IMR-90 (cell line): ENCODE measurements at regions not wholly inside any gene's neighbourhood (a gene's known extent, or its start where the extent isn't known, plus 50 kb on each side); places are given as distances from the start of the nearest gene placed in this dataset.
"Not testable (repeated sequence)": the region's sequence is repeated elsewhere in the genome, so short reads cannot be mapped to it uniquely, and the experiment has no call there.

Source experiments
- ATAC-seq: fragments of 200-7000 bp; cut with Tn5 transposase; 2 replicates; pipeline ENCODE4 v1.9.1; 2020; ENCODE audit warnings: low read depth, mild to moderate bottlenecking, moderate library complexity
- BruUV-seq: library from RNA; stranded (reverse); fragments of 400-500 nt; replicated peaks from 2 replicates; lab custom pipeline; 2021; lab: Mats Ljungman, UMichigan
- CTCF ChIA-PET: fragments of 300-600 bp; formaldehyde crosslinking; extraction: SDS; loops from one replicate; lab custom pipeline; 2021; ENCODE audit warnings: antibody characterized with exemption; lab: Yijun Ruan, JAX
- POLR2A ChIA-PET: fragments of 300-600 bp; sonication (Branson Sonifier 250); formaldehyde crosslinking; loops from one replicate; lab custom pipeline; 2022; ENCODE audit warnings: antibody characterized with exemption; ENCODE audit not compliant: unreplicated experiment; lab: Charles Lee
- DNase-seq: peaks from one replicate; pipeline ENCODE4 v3.0.0; 2013
- H2AFZ ChIP-seq: replicated peaks from 2 replicates; pipeline ENCODE3; 2013; ENCODE audit warnings: low read length, mild to moderate bottlenecking; ENCODE audit not compliant: poor library complexity
- H2AK5ac ChIP-seq: 2 replicates; pipeline ENCODE4 v1.6.1; 2013; ENCODE audit warnings: low read depth, low read length, inconsistent platforms
- H2AK9ac ChIP-seq: replicated peaks from 2 replicates; pipeline ENCODE3; 2013; ENCODE audit warnings: mild to moderate bottlenecking, low read depth, low read length, moderate library complexity; ENCODE audit not compliant: poor library complexity
- H2BK120ac ChIP-seq: 2 replicates; pipeline ENCODE4 v1.6.1; 2013; ENCODE audit warnings: low read depth, low read length, inconsistent platforms
- H2BK15ac ChIP-seq: 3 replicates; pipeline ENCODE4 v1.6.1; 2013; ENCODE audit warnings: low read depth, low read length, inconsistent platforms
- H2BK20ac ChIP-seq: 2 replicates; pipeline ENCODE4 v1.6.1; 2013; ENCODE audit warnings: low read depth, mild to moderate bottlenecking, inconsistent platforms, low read length, moderate library complexity
- H2BK5ac ChIP-seq: 2 replicates; pipeline ENCODE4 v1.6.1; 2013; ENCODE audit warnings: mild to moderate bottlenecking, low read depth, low read length, inconsistent platforms; ENCODE audit not compliant: poor library complexity, severe bottlenecking
- H3K14ac ChIP-seq: replicated peaks from 2 replicates; pipeline ENCODE4 v1.6.1; 2013; ENCODE audit warnings: low read depth, low read length, inconsistent platforms
- H3K18ac ChIP-seq: 2 replicates; pipeline ENCODE4 v1.6.1; 2013; ENCODE audit warnings: low read depth, low read length, control low read depth
- H3K23ac ChIP-seq: 2 replicates; pipeline ENCODE4 v1.6.1; 2013; ENCODE audit warnings: low read depth, low read length, inconsistent platforms
- H3K27ac ChIP-seq: 2 replicates; pipeline ENCODE4 v1.5.1; 2013; ENCODE audit warnings: mild to moderate bottlenecking, control low read depth, low read length; ENCODE audit not compliant: insufficient read depth
- H3K27me3 ChIP-seq: 2 replicates; pipeline ENCODE4 v1.6.1; 2013; ENCODE audit warnings: low read length; ENCODE audit not compliant: control insufficient read depth, insufficient read depth
- H3K36me3 ChIP-seq: 2 replicates; pipeline ENCODE4 v1.6.1; 2013; ENCODE audit warnings: low read length, mixed read lengths; ENCODE audit not compliant: control insufficient read depth, insufficient read depth
- H3K4ac ChIP-seq: 2 replicates; pipeline ENCODE4 v1.6.1; 2013; ENCODE audit warnings: low read depth, low read length, inconsistent platforms
- H3K4me1 ChIP-seq: 2 replicates; pipeline ENCODE4 v1.6.1; 2013; ENCODE audit warnings: low read length, mixed read lengths; ENCODE audit not compliant: control insufficient read depth, insufficient read depth
- H3K4me2 ChIP-seq: 2 replicates; pipeline ENCODE4 v1.6.1; 2013; ENCODE audit warnings: low read depth, mild to moderate bottlenecking, control low read depth, low read length, moderate library complexity
- H3K4me3 ChIP-seq: 2 replicates; pipeline ENCODE4 v1.5.1; 2013; ENCODE audit warnings: low read depth, mild to moderate bottlenecking, control low read depth, low read length, moderate library complexity; ENCODE audit not compliant: insufficient read depth
- H3K56ac ChIP-seq: 2 replicates; pipeline ENCODE4 v1.6.1; 2013; ENCODE audit warnings: low read length, inconsistent platforms; ENCODE audit not compliant: insufficient read depth; ENCODE audit errors: extremely low read depth
- H3K79me1 ChIP-seq, 2 experiments: 2 replicates each; pipeline ENCODE4 v1.6.1; 2013; ENCODE audit warnings: low read length in 2 of 2, inconsistent platforms in 1 of 2, low read depth in 1 of 2
- H3K9ac ChIP-seq: 2 replicates; pipeline ENCODE4 v1.6.1; 2013; ENCODE audit warnings: low read depth, low read length, control low read depth
- H3K9me1 ChIP-seq: 2 replicates; pipeline ENCODE4 v1.6.1; 2013; ENCODE audit warnings: low read length, inconsistent platforms; ENCODE audit not compliant: insufficient read depth
- H3K9me3 ChIP-seq: 2 replicates; pipeline ENCODE4 v1.6.1; 2013; ENCODE audit warnings: low read length; ENCODE audit not compliant: control insufficient read depth, insufficient read depth
- H4K20me1 ChIP-seq: 2 replicates; pipeline ENCODE4 v1.6.1; 2013; ENCODE audit warnings: low read length, inconsistent platforms; ENCODE audit not compliant: insufficient read depth
- H4K5ac ChIP-seq: 2 replicates; pipeline ENCODE4 v1.6.1; 2013; ENCODE audit warnings: mild to moderate bottlenecking, low read depth, low read length, control low read depth
- H4K8ac ChIP-seq, 2 experiments: 2 replicates each; pipeline ENCODE4 v1.6.1; 2013; ENCODE audit warnings: low read depth in 2 of 2, low read length in 2 of 2, control low read depth in 1 of 2, inconsistent platforms in 1 of 2
- H4K91ac ChIP-seq: 2 replicates; pipeline ENCODE4 v1.6.1; 2013; ENCODE audit warnings: low read depth, low read length, inconsistent platforms; ENCODE audit not compliant: insufficient read depth
- CEBPB ChIP-seq: IDR thresholded peaks from 2 replicates; pipeline ENCODE4 v1.6.1; 2012; ENCODE audit warnings: low read depth, low read length, improper control_type of control experiment
- CTCF ChIP-seq: conservative IDR thresholded peaks from 2 replicates; pipeline ENCODE4 v1.5.1; 2012; ENCODE audit warnings: mild to moderate bottlenecking, low read depth, low read length, improper control_type of control experiment
- NFE2L2 ChIP-seq: fragments of 150-350 bp; IDR thresholded peaks from 2 replicates; pipeline ENCODE4 v1.6.1; 2016; ENCODE audit warnings: low read depth, mild to moderate bottlenecking, low read length
- RAD21 ChIP-seq: IDR thresholded peaks from 2 replicates; pipeline ENCODE4 v1.6.1; 2012; ENCODE audit warnings: low read length, improper control_type of control experiment
- RCOR1 ChIP-seq: IDR thresholded peaks from 2 replicates; pipeline ENCODE4 v1.6.1; 2012; ENCODE audit warnings: mild to moderate bottlenecking, low read length, improper control_type of control experiment; ENCODE audit not compliant: insufficient replicate concordance
- RFX5 ChIP-seq: IDR thresholded peaks from 2 replicates; pipeline ENCODE4 v1.8.0; 2012; ENCODE audit warnings: low read depth, mild to moderate bottlenecking, low read length, moderate library complexity
- SMC3 ChIP-seq: fragments of 150-350 bp; IDR thresholded peaks from 2 replicates; pipeline ENCODE4 v1.6.1; 2016; ENCODE audit warnings: low read depth, mild to moderate bottlenecking, antibody characterized with exemption, low read length, moderate library complexity
- WGBS, 2 experiments: methylation state at CpG; one replicate each; pipeline versions ENCODE4 v1.1.5 to v1.1.7; 2013; ENCODE audit warnings: missing lambda C conversion rate in 2 of 2; ENCODE audit not compliant: insufficient read length in 1 of 2; ENCODE audit errors: extremely low coverage in 2 of 2; 5-methylcytosine and 5-hydroxymethylcytosine counted together
- dilution Hi-C: fragments of 300-500 bp; cut with HindIII; formaldehyde crosslinking; loops from one replicate; pipeline ENCODE4 v1.14.3; 2018; ENCODE audit warnings: low sequenced_read_pairs; ENCODE audit not compliant: unreplicated experiment
- in situ Hi-C: fragments of 300-500 bp; cut with MboI; formaldehyde crosslinking; loops from 3 replicates; pipeline ENCODE4 v1.14.3; 2019; ENCODE audit warnings: low sequenced_read_pairs, inconsistent platforms, mixed read lengths
- intact Hi-C: fragments of 100-400 bp; cut with micrococcal nuclease; formaldehyde crosslinking; loops from 2 replicates; pipeline ENCODE4 v1.10.0; 2022

GRCh38 chr11:24271798-24272197, 225.1 kb upstream of the LUZP2 start:
- TF ChIP-seq CEBPB (no peak), RAD21 (no peak), CTCF (no peak), RFX5 (no peak), SMC3 (no peak), NFE2L2 (no peak), RCOR1 (no peak)
- Histone ChIP-seq H4K5ac (no peak overlapping the region), H3K9me1 (no peaks in the 10 kb centered on the region), H3K36me3 (no peaks in the 10 kb centered on the region), H3K4me2 (no peak overlapping the region), H3K27ac (no peak overlapping the region), H2BK5ac (no peak overlapping the region), H3K23ac (no peak overlapping the region), H3K4ac (no peak overlapping the region), H3K56ac (no peak overlapping the region), H2AK9ac (no peak overlapping the region), H2BK120ac (no peak overlapping the region), H3K4me3 (no peak overlapping the region), H3K79me1 (no peaks in the 10 kb centered on the region), H3K9ac (no peak overlapping the region), H4K8ac (no peak overlapping the region), H3K9me3 (no peaks in the 10 kb centered on the region), H2AK5ac (no peak overlapping the region), H3K18ac (no peak overlapping the region), H4K91ac (no peak overlapping the region), H4K20me1 (no peaks in the 10 kb centered on the region), H2BK20ac (no peak overlapping the region), H3K4me1 (no peaks in the 10 kb centered on the region), H2BK15ac (no peak overlapping the region), H3K27me3 (no peaks in the 10 kb centered on the region), H3K14ac (no peak overlapping the region), H2AFZ (no peak overlapping the region)
- intact Hi-C loops (no loop called here), dilution Hi-C loops (no loop called here), in situ Hi-C loops (no loop called here)
- no CpG with 5 or more reads among the region's 2 CpGs for WGBS, 2 experiments
- POLR2A ChIA-PET, result no interaction called here
- DNase-seq (no peak), ATAC-seq (no peak)
- CTCF ChIA-PET, result no interaction called here
- BruUV-seq, result no TSS peak

GRCh38 chr11:24274214-24274781, 222.6 kb upstream of the LUZP2 start:
- H2BK20ac ChIP-seq, H3K4me2 ChIP-seq, H3K27ac ChIP-seq, H3K27me3 ChIP-seq, H2BK5ac ChIP-seq, H3K56ac ChIP-seq, H2BK15ac ChIP-seq, H3K23ac ChIP-seq, BruUV-seq, POLR2A ChIA-PET, H3K4me1 ChIP-seq, H4K8ac ChIP-seq, H4K91ac ChIP-seq, CTCF ChIA-PET, H3K36me3 ChIP-seq, H3K9me3 ChIP-seq, H3K79me1 ChIP-seq, H4K5ac ChIP-seq, H3K9me1 ChIP-seq, H3K14ac ChIP-seq, H2AK5ac ChIP-seq, dilution Hi-C loops, H3K9ac ChIP-seq, in situ Hi-C loops, H2AK9ac ChIP-seq, H4K20me1 ChIP-seq, H2BK120ac ChIP-seq, H3K4me3 ChIP-seq, DNase-seq, H2AFZ ChIP-seq, intact Hi-C loops, H3K4ac ChIP-seq, H3K18ac ChIP-seq, ATAC-seq: not testable (repeated sequence)
- WGBS, 2 experiments, result 85% methylated on average over 3 of the region's 25 CpGs; no CpG with 5 or more reads in 1 of the 2 experiments
